Fibroblast of pulmonary artery (primary cell): ENCODE measurements at regions not wholly inside any gene's neighbourhood (a gene's known extent, or its start where the extent isn't known, plus 50 kb on each side); places are given as distances from the start of the nearest gene placed in this dataset.
"Not testable (repeated sequence)": the region's sequence is repeated elsewhere in the genome, so short reads cannot be mapped to it uniquely, and the experiment has no call there.

Experiments used
- DNase-seq: peaks from one replicate; pipeline ENCODE4 v3.0.0-alpha.2; 2010; ENCODE audit warnings: low read depth
- H3K4me3 ChIP-seq: replicated peaks from 2 replicates; pipeline ENCODE4 v1.5.1; 2011; ENCODE audit warnings: low read depth, mild to moderate bottlenecking, control low read depth, low read length, moderate library complexity
- TF ChIP-seq, protein P1 (sequence below): IDR thresholded peaks from 2 replicates; pipeline ENCODE4 v1.5.1; 2011; ENCODE audit warnings: mild to moderate bottlenecking, control low read depth, low read length, inconsistent platforms; ENCODE audit errors: missing control alignments

DNA sequence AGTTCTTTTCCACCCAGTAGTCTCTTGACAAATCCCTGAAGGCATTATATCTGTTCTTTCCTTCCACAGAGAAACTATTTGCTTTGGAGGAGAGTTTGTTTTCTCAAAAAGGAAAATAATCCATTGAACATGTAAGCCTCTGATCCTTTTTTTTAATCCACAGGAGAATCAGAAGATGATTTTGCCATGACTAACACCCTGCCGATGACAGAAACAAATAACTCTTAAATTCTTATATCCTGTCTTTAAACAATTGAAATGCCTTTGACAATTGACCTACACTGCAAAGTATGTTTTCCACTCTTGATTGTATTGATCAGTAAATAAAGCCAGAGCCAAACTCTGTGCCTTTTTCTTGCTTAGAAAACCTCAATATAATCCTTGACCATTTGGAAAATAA is 666.4 kb upstream of the CTNND2 start:
- DNase-seq, result no peak
- H3K4me3 ChIP-seq, result no peak overlapping the region
- TF ChIP-seq, protein P1, sequence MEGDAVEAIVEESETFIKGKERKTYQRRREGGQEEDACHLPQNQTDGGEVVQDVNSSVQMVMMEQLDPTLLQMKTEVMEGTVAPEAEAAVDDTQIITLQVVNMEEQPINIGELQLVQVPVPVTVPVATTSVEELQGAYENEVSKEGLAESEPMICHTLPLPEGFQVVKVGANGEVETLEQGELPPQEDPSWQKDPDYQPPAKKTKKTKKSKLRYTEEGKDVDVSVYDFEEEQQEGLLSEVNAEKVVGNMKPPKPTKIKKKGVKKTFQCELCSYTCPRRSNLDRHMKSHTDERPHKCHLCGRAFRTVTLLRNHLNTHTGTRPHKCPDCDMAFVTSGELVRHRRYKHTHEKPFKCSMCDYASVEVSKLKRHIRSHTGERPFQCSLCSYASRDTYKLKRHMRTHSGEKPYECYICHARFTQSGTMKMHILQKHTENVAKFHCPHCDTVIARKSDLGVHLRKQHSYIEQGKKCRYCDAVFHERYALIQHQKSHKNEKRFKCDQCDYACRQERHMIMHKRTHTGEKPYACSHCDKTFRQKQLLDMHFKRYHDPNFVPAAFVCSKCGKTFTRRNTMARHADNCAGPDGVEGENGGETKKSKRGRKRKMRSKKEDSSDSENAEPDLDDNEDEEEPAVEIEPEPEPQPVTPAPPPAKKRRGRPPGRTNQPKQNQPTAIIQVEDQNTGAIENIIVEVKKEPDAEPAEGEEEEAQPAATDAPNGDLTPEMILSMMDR, result no peak

DNA sequence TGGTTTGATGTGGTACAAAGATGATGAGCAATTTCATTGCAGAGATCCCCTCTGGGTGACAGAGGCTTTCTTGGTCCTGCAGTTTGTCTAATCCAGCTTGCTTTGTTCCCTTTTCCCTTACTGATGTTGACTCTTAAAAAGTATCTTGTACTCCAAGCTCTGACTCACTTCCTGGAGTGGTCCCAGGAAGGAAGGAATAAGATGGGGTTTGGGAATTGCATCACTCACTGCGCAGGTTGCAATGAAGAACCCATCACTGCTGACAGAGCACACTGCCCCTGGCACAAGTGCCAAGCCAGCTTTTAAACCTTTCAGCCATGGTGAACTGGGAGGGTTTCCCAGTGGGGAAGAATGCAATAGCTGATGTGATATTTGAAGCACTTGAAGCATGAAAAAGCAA is 662.2 kb upstream of the CTNND2 start:
- H3K4me3 ChIP-seq, result no peak overlapping the region
- no peak for DNase-seq
- TF ChIP-seq, protein P1, result no peak

DNA sequence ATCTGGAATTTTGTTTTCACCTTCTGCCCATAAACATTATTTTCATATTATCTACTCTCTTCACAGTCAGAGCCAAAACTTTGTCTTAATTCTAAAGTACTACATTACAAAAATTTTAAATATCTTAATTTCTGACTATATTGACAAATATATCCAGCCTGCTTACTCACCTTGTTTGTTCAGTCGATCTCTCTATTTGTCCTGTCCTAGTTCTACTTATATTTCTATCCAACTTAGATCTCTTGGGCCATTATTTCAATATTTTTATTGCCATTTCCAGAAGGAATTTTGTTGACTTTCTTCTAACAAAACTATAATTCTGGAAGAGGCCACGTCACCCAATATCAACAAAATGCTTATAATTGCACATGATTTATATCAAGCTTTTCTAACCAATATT is 652.8 kb upstream of the CTNND2 start:
- H3K4me3 ChIP-seq, result no peak overlapping the region
- TF ChIP-seq, protein P1, result no peak

DNA sequence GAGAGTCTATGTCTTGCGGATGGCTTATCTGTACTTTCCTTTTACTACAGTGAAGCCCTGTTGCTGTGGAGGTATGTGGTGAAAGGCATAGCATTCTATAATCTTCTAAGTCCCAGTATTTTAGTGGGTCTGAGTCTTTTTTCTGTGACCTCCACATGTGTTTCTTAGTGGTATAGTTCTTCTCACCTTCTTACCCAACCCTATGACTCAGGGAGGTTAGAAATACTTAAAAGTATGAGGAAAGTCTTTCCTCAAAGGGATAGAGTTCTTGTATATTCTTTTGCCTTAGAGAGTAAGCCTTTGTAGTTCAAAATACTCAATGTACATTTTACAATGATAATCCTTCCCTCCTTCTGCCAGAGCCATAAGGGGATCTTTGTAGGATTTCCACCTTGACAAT is 621.9 kb upstream of the CTNND2 start:
- H3K4me3 ChIP-seq, result no peak overlapping the region
- TF ChIP-seq, protein P1, result no peak
- no peak for DNase-seq

More for the DNA sequence above, 652.8 kb upstream of the CTNND2 start:
- no peak for DNase-seq

DNA sequence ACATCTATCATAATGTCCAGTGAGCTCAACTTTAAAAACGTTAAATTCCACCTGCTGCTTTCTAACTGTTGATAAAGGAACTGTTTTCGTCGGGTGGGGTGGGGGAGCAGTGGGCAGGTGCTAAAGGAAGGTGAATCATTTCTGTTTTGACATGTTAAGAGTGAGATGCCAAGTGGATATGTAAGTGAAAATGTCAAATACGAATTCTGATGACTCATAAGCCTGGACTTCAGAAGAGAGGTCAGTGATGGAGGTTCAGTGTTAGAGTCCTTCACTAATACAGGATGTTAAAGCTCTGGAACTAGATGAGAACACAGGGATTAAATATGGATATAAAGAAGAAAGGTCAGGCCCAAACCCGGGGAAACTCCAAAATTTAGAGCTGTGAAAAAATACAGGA is 617.9 kb upstream of the CTNND2 start:
- H3K4me3 ChIP-seq, result no peak overlapping the region
- TF ChIP-seq, protein P1, result no peak
- DNase-seq, result no peak

DNA sequence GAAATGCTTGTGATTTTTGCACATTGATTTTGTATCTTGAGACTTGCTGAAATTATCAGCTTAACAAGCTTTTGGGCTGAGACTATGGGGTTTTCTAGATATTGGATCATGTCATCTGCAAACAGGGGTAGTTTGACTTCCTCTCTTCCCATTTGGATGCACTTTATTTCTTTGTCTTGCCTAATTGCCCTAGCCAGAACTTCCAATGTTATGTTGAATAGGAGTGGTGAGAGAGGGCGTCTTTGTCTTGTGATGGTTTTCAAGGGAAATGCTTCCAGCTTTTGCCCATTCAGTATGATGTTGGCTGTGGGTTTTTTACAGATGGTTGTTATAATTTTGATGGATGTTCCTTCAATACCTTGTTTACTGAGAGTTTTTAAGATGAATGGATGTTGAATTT is 600.7 kb upstream of the CTNND2 start:
- not testable (repeated sequence) for DNase-seq, H3K4me3 ChIP-seq

DNA sequence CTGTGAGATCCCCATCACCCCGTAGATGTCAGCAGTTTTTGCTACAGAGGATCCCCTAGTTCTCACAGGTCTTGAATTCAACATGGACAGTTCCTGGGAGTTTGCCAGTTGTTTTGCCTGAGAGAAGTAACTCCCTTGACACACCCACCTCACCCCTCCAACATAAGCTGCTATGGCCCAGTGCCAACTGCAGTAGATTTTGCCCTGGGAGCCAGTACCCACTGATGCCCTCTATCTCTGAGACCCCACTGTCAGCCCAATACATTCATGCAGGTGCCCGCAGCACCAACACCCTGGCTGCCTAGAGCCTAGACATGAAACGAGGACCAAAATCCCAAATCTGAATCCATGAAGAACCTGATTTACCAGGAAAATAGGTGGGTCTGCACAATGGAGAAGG is 583.9 kb upstream of the CTNND2 start:
- DNase-seq, result no peak

More for the DNA sequence above, 583.9 kb upstream of the CTNND2 start:
- TF ChIP-seq, protein P1, result no peak
- H3K4me3 ChIP-seq, result no peak overlapping the region
